ENCODE measurements at regions not wholly inside any gene's neighbourhood (a gene's known extent, or its start where the extent isn't known, plus 50 kb on each side); places are given as distances from the start of the nearest gene placed in this dataset.

- DNase-seq = no peak
- no peaks in the 10 kb centered on the region for H3K9me3 ChIP-seq
- no peaks in the 10 kb centered on the region for H3K36me3 ChIP-seq (ENCODE audit: control insufficient read depth, insufficient read depth, low read length)
- Mint-ChIP-seq H3K27ac (ENCODE audit: unreplicated experiment) (no peak overlapping the region), H3K4me1 (ENCODE audit: low read depth, unreplicated experiment) (peaks cover 7% of the 10 kb centered on the region), H3K9me3 (ENCODE audit: unreplicated experiment) (no peaks in the 10 kb centered on the region), H3K36me3 (ENCODE audit: insufficient read depth, unreplicated experiment) (no peaks in the 10 kb centered on the region), H3K4me3 (ENCODE audit: unreplicated experiment) (no peak overlapping the region), H3K27me3 (ENCODE audit: insufficient read depth, unreplicated experiment) (peaks cover 8% of the 10 kb centered on the region)
- H3K4me1 ChIP-seq = peaks cover 13% of the 10 kb centered on the region
- POLR2A ChIA-PET = no interaction called here
- no peak overlapping the region for H3K4me3 ChIP-seq (ENCODE audit: low read depth, low read length)
- BruUV-seq (replicated peaks) = no TSS peak
- intact Hi-C loops (cut with micrococcal nuclease; ENCODE audit: unreplicated experiment) = no loop called here
- CTCF ChIA-PET = no interaction called here
- no peaks in the 10 kb centered on the region for H3K27me3 ChIP-seq (replicated peaks; ENCODE audit: control insufficient read depth, insufficient read depth, low read length)
- no peak for TF ChIP-seq CTCF (IDR thresholded peaks at IDR 0.05; ENCODE audit: insufficient read depth in 1 of 2, low read depth in 1 of 2, low read length in 1 of 2, severe bottlenecking in 1 of 2, unreplicated experiment in 1 of 2)
Observed at GRCh38 chr1:208357644-208358507, 113.7 kb upstream of the PLXNA2 start.

- no peaks in the 10 kb centered on the region for H3K27me3 ChIP-seq (replicated peaks; ENCODE audit: control insufficient read depth, insufficient read depth, low read length)
- CTCF ChIA-PET = no interaction called here
- POLR2A ChIA-PET = no interaction called here
Observed at GRCh38 chr1:208358651-208359050, 114.5 kb upstream of the PLXNA2 start.

DNA sequence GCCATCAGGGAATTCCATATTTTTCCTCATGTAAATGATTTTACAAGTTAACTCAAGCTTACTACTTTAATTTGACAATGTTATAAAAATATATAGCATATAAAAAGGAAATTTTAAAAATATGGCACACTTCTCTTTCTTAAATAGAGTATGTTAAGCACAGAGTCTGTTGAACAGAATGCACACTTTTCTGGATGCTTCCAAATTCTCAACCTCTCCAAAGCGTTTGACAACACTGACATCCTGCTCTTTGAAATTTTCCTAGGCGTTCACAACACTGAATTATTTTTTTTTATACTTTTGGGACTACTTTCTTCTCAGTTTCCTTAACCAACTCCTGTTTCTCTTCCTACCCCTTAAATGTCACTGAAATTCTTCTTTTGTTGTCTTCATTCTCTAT is 117.8 kb upstream of the PLXNA2 start:
- Histone ChIP-seq H3K9me3 (no peaks in the 10 kb centered on the region), H3K36me3 (ENCODE audit: control insufficient read depth, insufficient read depth, low read length) (no peaks in the 10 kb centered on the region), H3K4me3 (ENCODE audit: low read depth, low read length) (no peak overlapping the region), H3K27me3 (replicated peaks; ENCODE audit: control insufficient read depth, insufficient read depth, low read length) (no peaks in the 10 kb centered on the region), H3K4me1 (peaks cover 13% of the 10 kb centered on the region)
- DNase-seq = no peak
- POLR2A ChIA-PET = no interaction called here
- Mint-ChIP-seq H3K4me3 (ENCODE audit: unreplicated experiment) (no peak overlapping the region), H3K36me3 (ENCODE audit: insufficient read depth, unreplicated experiment) (no peaks in the 10 kb centered on the region), H3K27me3 (ENCODE audit: insufficient read depth, unreplicated experiment) (peaks cover 17% of the 10 kb centered on the region), H3K4me1 (ENCODE audit: low read depth, unreplicated experiment) (peaks cover 7% of the 10 kb centered on the region), H3K9me3 (ENCODE audit: unreplicated experiment) (no peaks in the 10 kb centered on the region), H3K27ac (ENCODE audit: unreplicated experiment) (no peak overlapping the region)
- BruUV-seq (replicated peaks) = no TSS peak
- intact Hi-C loops (cut with micrococcal nuclease; ENCODE audit: unreplicated experiment) = no loop called here
- CTCF ChIA-PET = no interaction called here
- no peak for TF ChIP-seq CTCF (IDR thresholded peaks at IDR 0.05; ENCODE audit: insufficient read depth in 1 of 2, low read depth in 1 of 2, low read length in 1 of 2, severe bottlenecking in 1 of 2, unreplicated experiment in 1 of 2)

More at GRCh38 chr1:208358651-208359050, 114.5 kb upstream of the PLXNA2 start:
- H3K4me3 ChIP-seq (ENCODE audit: low read depth, low read length) = no peak overlapping the region
- H3K4me1 ChIP-seq = peaks cover 13% of the 10 kb centered on the region
- peaks cover 12% of the 10 kb centered on the region for H3K27me3 Mint-ChIP-seq (ENCODE audit: insufficient read depth, unreplicated experiment)
- H3K4me1 Mint-ChIP-seq (ENCODE audit: low read depth, unreplicated experiment) = peaks cover 7% of the 10 kb centered on the region
- BruUV-seq (replicated peaks) = no TSS peak
- H3K9me3 ChIP-seq = no peaks in the 10 kb centered on the region
- intact Hi-C loops (cut with micrococcal nuclease; ENCODE audit: unreplicated experiment) = no loop called here
- H3K36me3 ChIP-seq (ENCODE audit: control insufficient read depth, insufficient read depth, low read length) = no peaks in the 10 kb centered on the region
- H3K9me3 Mint-ChIP-seq (ENCODE audit: unreplicated experiment) = no peaks in the 10 kb centered on the region
- H3K36me3 Mint-ChIP-seq (ENCODE audit: insufficient read depth, unreplicated experiment) = no peaks in the 10 kb centered on the region
- no peak for DNase-seq
- H3K27ac Mint-ChIP-seq (ENCODE audit: unreplicated experiment) = no peak overlapping the region
- TF ChIP-seq CTCF (IDR thresholded peaks at IDR 0.05; ENCODE audit: insufficient read depth in 1 of 2, low read depth in 1 of 2, low read length in 1 of 2, severe bottlenecking in 1 of 2, unreplicated experiment in 1 of 2) = no peak
- H3K4me3 Mint-ChIP-seq (ENCODE audit: unreplicated experiment) = no peak overlapping the region

Data from Caco-2 (cell line).